ENCODE measurements at regions not wholly inside any gene's neighbourhood (a gene's known extent, or its start where the extent isn't known, plus 50 kb on each side); places are given as distances from the start of the nearest gene placed in this dataset.
"Not testable (repeated sequence)": the region's sequence is repeated elsewhere in the genome, so short reads cannot be mapped to it uniquely, and the experiment has no call there.

DNA sequence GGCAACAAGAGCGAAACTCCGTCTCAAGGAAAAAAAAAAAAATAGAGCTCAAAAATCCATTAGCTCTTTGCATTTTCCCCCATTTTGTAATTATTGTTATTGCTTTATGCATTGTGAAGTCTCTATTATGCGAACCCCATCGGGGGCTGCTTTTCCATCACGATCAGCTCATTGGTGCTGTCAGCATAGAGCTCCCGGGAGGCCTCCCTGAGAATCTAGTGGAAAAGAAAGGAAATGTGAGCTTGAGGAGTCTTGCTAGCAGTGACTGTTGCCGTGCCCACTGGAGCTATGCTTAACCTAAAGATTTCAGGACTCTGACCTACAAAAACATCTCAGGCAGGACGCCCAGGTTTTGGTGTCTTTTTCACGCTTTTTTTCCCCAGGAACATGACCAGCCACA is 102.6 kb upstream of the NDUFV2 start:
- no peaks in the 10 kb centered on the region for H3K27me3 ChIP-seq (ENCODE audit: low read depth, low read length)
- H3K4me1 ChIP-seq (ENCODE audit: control insufficient read depth in 1 of 2, insufficient read depth in 2 of 2, low read length in 2 of 2): peaks cover 0 to 7% of the 10 kb centered on the region in 2 donors
- H3K36me3 ChIP-seq (ENCODE audit: control insufficient read depth in 1 of 2, insufficient read depth in 2 of 2, low read length in 2 of 2): peaks cover 0 to 5% of the 10 kb centered on the region in 2 donors
- peaks cover 5 to 10% of the 10 kb centered on the region in 2 donors for H3K9me3 ChIP-seq (ENCODE audit: control insufficient read depth in 1 of 2, low read length in 2 of 2)
- H3K27ac ChIP-seq (ENCODE audit: low read length): no peak overlapping the region
- no peak overlapping the region for H3K4me3 ChIP-seq (ENCODE audit: low read depth in 1 of 2, low read length in 2 of 2)

DNA sequence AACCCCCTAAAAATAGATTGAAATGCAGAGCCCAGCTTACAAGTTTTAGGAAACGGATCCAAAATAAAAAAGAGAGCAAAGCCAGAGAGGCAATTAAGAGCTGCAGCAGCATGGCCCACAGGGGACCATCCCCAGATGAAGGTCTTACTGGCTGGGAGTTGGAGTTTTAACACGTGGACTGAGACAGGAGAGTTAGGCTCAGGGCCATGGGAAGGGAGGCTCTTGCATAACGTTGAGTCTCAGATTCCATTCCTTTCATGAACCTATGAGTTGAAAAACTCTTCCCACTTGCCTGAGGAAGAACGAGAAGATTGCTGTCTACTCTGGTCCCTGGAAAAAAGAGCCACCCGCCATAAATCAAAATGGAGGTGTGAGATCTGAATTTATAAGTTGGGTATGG is 101.8 kb upstream of the NDUFV2 start:
- H3K4me1 ChIP-seq (ENCODE audit: control insufficient read depth in 1 of 2, insufficient read depth in 2 of 2, low read length in 2 of 2): peaks cover 0 to 7% of the 10 kb centered on the region in 2 donors
- no peak overlapping the region for H3K4me3 ChIP-seq (ENCODE audit: low read depth in 1 of 2, low read length in 2 of 2)
- no peaks in the 10 kb centered on the region for H3K27me3 ChIP-seq (ENCODE audit: low read depth, low read length)
- H3K9me3 ChIP-seq (ENCODE audit: control insufficient read depth in 1 of 2, low read length in 2 of 2): peaks cover 5 to 10% of the 10 kb centered on the region in 2 donors
- peaks cover 0 to 5% of the 10 kb centered on the region in 2 donors for H3K36me3 ChIP-seq (ENCODE audit: control insufficient read depth in 1 of 2, insufficient read depth in 2 of 2, low read length in 2 of 2)
- H3K27ac ChIP-seq (ENCODE audit: low read length): no peak overlapping the region

DNA sequence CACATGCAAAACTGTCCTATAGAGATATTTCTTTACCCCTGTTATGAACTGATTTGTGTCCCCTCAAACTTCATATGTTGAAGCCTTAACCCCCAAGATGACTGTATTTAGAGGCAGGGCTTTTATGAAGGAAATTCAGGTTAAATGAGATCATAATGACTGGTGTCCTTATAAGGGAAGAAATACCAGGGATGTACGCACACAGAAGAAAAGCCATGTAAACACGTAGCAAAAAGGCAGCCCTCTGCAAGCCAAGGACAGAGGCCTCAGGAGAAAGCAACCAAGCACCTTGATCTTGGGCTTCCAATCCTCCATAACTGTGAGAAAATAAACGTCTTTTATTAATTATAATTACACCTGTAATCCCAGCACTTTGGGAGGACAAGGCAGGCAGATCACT is 101.3 kb upstream of the NDUFV2 start:
- H3K4me1 ChIP-seq (ENCODE audit: control insufficient read depth in 1 of 2, insufficient read depth in 2 of 2, low read length in 2 of 2): peaks cover 0 to 7% of the 10 kb centered on the region in 2 donors
- no peak overlapping the region for H3K4me3 ChIP-seq (ENCODE audit: low read depth in 1 of 2, low read length in 2 of 2)
- peaks cover 5 to 10% of the 10 kb centered on the region in 2 donors for H3K9me3 ChIP-seq (ENCODE audit: control insufficient read depth in 1 of 2, low read length in 2 of 2)
- no peak overlapping the region for H3K27ac ChIP-seq (ENCODE audit: low read length)
- no peaks in the 10 kb centered on the region for H3K27me3 ChIP-seq (ENCODE audit: low read depth, low read length)
- H3K36me3 ChIP-seq (ENCODE audit: control insufficient read depth in 1 of 2, insufficient read depth in 2 of 2, low read length in 2 of 2): peaks cover 0 to 5% of the 10 kb centered on the region in 2 donors

- H3K4me3 ChIP-seq (ENCODE audit: low read depth in 1 of 2, low read length in 2 of 2): no peak overlapping the region
- H3K36me3 ChIP-seq (ENCODE audit: control insufficient read depth in 1 of 2, insufficient read depth in 2 of 2, low read length in 2 of 2): no peaks in the 10 kb centered on the region
- peaks cover 0 to 4% of the 10 kb centered on the region in 2 donors for H3K9me3 ChIP-seq (ENCODE audit: control insufficient read depth in 1 of 2, low read length in 2 of 2)
These were observed 98.9 kb upstream of the NDUFV2 start for GRCh38 chr18:9003406-9004100.

GRCh38 chr18:9004308-9004707 is 98.2 kb upstream of the NDUFV2 start:
- H3K36me3 ChIP-seq (ENCODE audit: control insufficient read depth in 1 of 2, insufficient read depth in 2 of 2, low read length in 2 of 2); H3K4me3 ChIP-seq (ENCODE audit: low read depth in 1 of 2, low read length in 2 of 2); H3K9me3 ChIP-seq (ENCODE audit: control insufficient read depth in 1 of 2, low read length in 2 of 2); H3K27me3 ChIP-seq (ENCODE audit: low read depth, low read length); H3K4me1 ChIP-seq (ENCODE audit: control insufficient read depth in 1 of 2, insufficient read depth in 2 of 2, low read length in 2 of 2); H3K27ac ChIP-seq (ENCODE audit: low read length): not testable (repeated sequence)

More at GRCh38 chr18:9003406-9004100, 98.9 kb upstream of the NDUFV2 start:
- Histone ChIP-seq H3K27me3 (ENCODE audit: low read depth, low read length) (no peaks in the 10 kb centered on the region), H3K27ac (ENCODE audit: low read length) (no peak overlapping the region), H3K4me1 (ENCODE audit: control insufficient read depth in 1 of 2, insufficient read depth in 2 of 2, low read length in 2 of 2) (peaks cover 0 to 7% of the 10 kb centered on the region in 2 donors)

GRCh38 chr18:9007700-9008099 is 94.8 kb upstream of the NDUFV2 start:
- not testable (repeated sequence) for H3K27me3 ChIP-seq (ENCODE audit: low read depth, low read length); H3K4me1 ChIP-seq (ENCODE audit: control insufficient read depth in 1 of 2, insufficient read depth in 2 of 2, low read length in 2 of 2); H3K4me3 ChIP-seq (ENCODE audit: low read depth in 1 of 2, low read length in 2 of 2); H3K36me3 ChIP-seq (ENCODE audit: control insufficient read depth in 1 of 2, insufficient read depth in 2 of 2, low read length in 2 of 2); H3K9me3 ChIP-seq (ENCODE audit: control insufficient read depth in 1 of 2, low read length in 2 of 2); H3K27ac ChIP-seq (ENCODE audit: low read length)

DNA sequence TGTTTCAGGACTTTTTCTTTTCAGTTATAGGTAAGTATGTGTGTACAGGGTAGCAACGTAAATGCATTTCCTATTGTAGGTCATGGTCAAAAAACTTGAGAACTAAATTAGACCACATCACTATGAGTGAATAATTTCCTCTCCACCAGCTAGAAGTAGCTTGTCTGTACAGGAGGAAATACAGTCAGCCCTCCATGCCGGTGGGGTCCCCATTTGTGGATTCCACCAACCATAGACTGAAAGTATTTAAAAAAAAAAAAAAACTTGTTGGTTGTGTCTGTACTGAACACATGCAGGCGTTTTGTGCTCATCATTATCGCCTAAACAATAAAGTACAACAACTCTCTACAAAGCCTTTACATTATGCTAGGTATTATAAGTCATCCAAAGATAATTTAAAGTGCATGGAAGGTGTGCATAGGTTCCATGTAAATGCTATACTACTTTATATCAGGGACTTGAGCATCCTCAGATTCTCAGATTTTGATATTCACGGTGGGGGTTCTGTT is 94.2 kb upstream of the NDUFV2 start:
- Histone ChIP-seq H3K36me3 (ENCODE audit: control insufficient read depth in 1 of 2, insufficient read depth in 2 of 2, low read length in 2 of 2) (no peaks in the 10 kb centered on the region), H3K4me1 (ENCODE audit: control insufficient read depth in 1 of 2, insufficient read depth in 2 of 2, low read length in 2 of 2) (no peaks in the 10 kb centered on the region), H3K9me3 (ENCODE audit: control insufficient read depth in 1 of 2, low read length in 2 of 2) (peaks cover 0 to 4% of the 10 kb centered on the region in 2 donors), H3K27ac (ENCODE audit: low read length) (no peak overlapping the region), H3K4me3 (ENCODE audit: low read depth in 1 of 2, low read length in 2 of 2) (no peak overlapping the region), H3K27me3 (ENCODE audit: low read depth, low read length) (no peaks in the 10 kb centered on the region)

DNA sequence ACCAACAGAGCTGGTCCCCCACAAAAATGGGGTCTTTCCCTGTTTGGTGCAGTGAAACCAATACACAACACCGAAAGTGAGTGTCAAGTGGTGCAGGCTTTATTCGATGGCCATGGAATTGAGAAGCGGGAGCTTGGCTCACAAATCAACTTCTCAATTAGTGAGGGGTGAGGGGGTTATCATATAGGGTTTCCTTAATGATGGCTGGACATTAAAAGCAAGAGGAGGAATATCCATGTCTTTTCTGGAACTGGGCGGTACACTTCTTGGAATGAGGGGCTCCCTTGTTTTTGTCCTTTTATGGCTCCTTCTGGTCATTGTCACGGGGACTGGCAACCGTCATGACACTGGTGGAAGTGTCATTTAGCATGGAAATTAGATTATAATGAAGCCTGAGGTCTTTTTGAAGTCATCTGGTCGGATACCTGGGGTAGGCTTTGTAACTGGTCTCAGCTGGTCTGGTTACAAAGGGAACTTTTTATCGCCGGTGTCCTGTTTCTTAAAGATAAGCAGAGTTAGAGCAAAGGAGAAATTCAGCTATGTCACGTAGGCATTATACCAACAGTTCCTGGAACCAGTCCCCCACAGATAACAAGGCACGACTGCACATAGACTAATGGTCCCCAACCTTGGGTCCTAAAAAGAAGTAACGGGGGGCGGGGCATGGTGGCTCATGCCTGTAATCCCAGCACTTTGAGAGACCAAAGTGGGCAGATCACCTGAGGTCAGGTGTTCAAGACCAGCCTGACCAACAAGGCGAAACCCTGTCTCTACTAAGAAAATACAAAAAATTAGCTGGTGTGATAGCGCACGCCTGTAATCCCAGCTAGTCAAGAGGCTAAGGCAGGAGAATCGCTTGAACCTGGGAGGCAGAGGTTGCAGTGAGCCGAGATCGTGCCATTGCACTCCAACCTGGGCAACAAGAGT is 93.5 kb upstream of the NDUFV2 start:
- no peaks in the 10 kb centered on the region for H3K36me3 ChIP-seq (ENCODE audit: control insufficient read depth in 1 of 2, insufficient read depth in 2 of 2, low read length in 2 of 2)
- H3K4me3 ChIP-seq (ENCODE audit: low read depth in 1 of 2, low read length in 2 of 2): no peak overlapping the region
- no peaks in the 10 kb centered on the region for H3K9me3 ChIP-seq (ENCODE audit: control insufficient read depth in 1 of 2, low read length in 2 of 2)
- H3K27me3 ChIP-seq (ENCODE audit: low read depth, low read length): no peaks in the 10 kb centered on the region
- H3K4me1 ChIP-seq (ENCODE audit: control insufficient read depth in 1 of 2, insufficient read depth in 2 of 2, low read length in 2 of 2): no peaks in the 10 kb centered on the region
- no peak overlapping the region for H3K27ac ChIP-seq (ENCODE audit: low read length)

GRCh38 chr18:9009703-9010488 is 92.6 kb upstream of the NDUFV2 start:
- no peaks in the 10 kb centered on the region for H3K36me3 ChIP-seq (ENCODE audit: control insufficient read depth in 1 of 2, insufficient read depth in 2 of 2, low read length in 2 of 2)
- H3K27me3 ChIP-seq (ENCODE audit: low read depth, low read length): no peaks in the 10 kb centered on the region
- no peak overlapping the region for H3K27ac ChIP-seq (ENCODE audit: low read length)
- H3K9me3 ChIP-seq (ENCODE audit: control insufficient read depth in 1 of 2, low read length in 2 of 2): no peaks in the 10 kb centered on the region
- no peak overlapping the region for H3K4me3 ChIP-seq (ENCODE audit: low read depth in 1 of 2, low read length in 2 of 2)
- no peaks in the 10 kb centered on the region for H3K4me1 ChIP-seq (ENCODE audit: control insufficient read depth in 1 of 2, insufficient read depth in 2 of 2, low read length in 2 of 2)

DNA sequence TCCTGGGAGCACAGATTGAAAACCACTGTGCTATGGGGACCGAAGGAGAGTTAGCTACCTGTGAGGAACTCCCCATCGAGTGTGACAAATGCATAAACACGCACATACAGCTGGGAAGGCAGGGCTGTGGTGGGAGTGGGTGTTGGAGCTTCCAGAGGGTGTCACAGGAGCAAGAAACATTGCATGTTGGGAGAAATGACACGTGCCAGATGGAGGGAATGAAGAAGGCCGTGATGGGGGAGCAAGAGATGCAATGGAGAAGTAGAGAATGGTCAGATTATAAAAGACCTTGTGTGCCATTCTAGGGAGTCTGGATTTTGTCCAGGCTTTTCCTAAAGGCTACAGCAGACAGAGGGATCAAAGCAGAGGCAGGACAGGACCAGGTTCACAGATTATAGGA is 91.1 kb upstream of the NDUFV2 start:
- H3K4me3 ChIP-seq (ENCODE audit: low read depth in 1 of 2, low read length in 2 of 2): no peak overlapping the region
- H3K4me1 ChIP-seq (ENCODE audit: control insufficient read depth in 1 of 2, insufficient read depth in 2 of 2, low read length in 2 of 2): peaks cover 0 to under 1% of the 10 kb centered on the region in 2 donors
- H3K9me3 ChIP-seq (ENCODE audit: control insufficient read depth in 1 of 2, low read length in 2 of 2): no peaks in the 10 kb centered on the region
- no peak overlapping the region for H3K27ac ChIP-seq (ENCODE audit: low read length)
- no peaks in the 10 kb centered on the region for H3K27me3 ChIP-seq (ENCODE audit: low read depth, low read length)
- H3K36me3 ChIP-seq (ENCODE audit: control insufficient read depth in 1 of 2, insufficient read depth in 2 of 2, low read length in 2 of 2): no peaks in the 10 kb centered on the region

DNA sequence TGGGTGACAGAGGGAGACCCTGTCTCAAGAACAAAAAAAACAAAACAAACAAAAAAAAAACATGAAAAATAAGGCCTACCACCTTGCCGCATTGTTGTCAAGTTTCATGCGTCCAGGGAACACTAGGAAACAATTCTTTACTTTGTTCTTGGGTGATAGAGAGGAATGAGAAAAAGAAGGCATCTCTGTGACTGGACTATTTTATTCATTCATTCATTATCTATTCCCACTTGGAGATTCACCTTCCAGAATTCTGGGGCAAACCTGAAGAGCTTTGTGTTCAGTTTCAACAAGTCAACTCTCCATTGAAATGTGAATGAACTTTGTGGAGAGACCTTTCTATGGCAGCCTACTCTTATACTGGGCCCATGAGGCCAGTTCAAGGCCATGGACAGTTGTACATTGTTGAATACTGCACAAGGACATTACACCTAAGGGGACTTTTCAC is 88.5 kb upstream of the NDUFV2 start:
- H3K27me3 ChIP-seq (ENCODE audit: low read depth, low read length): no peaks in the 10 kb centered on the region

More for the DNA sequence above, 88.5 kb upstream of the NDUFV2 start:
- peaks cover 0 to 6% of the 10 kb centered on the region in 2 donors for H3K4me1 ChIP-seq (ENCODE audit: control insufficient read depth in 1 of 2, insufficient read depth in 2 of 2, low read length in 2 of 2)
- no peak overlapping the region for H3K27ac ChIP-seq (ENCODE audit: low read length)
- no peak overlapping the region for H3K4me3 ChIP-seq (ENCODE audit: low read depth in 1 of 2, low read length in 2 of 2)
- H3K9me3 ChIP-seq (ENCODE audit: control insufficient read depth in 1 of 2, low read length in 2 of 2): no peaks in the 10 kb centered on the region
- H3K36me3 ChIP-seq (ENCODE audit: control insufficient read depth in 1 of 2, insufficient read depth in 2 of 2, low read length in 2 of 2): no peaks in the 10 kb centered on the region
